Chondrocyte (in vitro differentiated cells): ENCODE measurements at regions not wholly inside any gene's neighbourhood (a gene's known extent, or its start where the extent isn't known, plus 50 kb on each side); places are given as distances from the start of the nearest gene placed in this dataset.

Experiments
- DNase-seq: peaks from one replicate; pipeline ENCODE4 v3.0.0; 2021; ENCODE audit warnings: mixed read lengths, low spot score
- H3K27ac Mint-ChIP-seq: one replicate; pipeline ENCODE4 v1.8.0; 2021; ENCODE audit warnings: mild to moderate bottlenecking, moderate library complexity, mixed read lengths; ENCODE audit not compliant: unreplicated experiment
- H3K27me3 Mint-ChIP-seq: 2 replicates; pipeline ENCODE4 v1.8.0; 2021; ENCODE audit warnings: low read depth, mixed read lengths
- H3K36me3 Mint-ChIP-seq: 2 replicates; pipeline ENCODE4 v1.8.0; 2021; ENCODE audit warnings: low read depth, mixed read lengths
- H3K4me1 Mint-ChIP-seq: 2 replicates; pipeline ENCODE4 v1.8.0; 2021; ENCODE audit warnings: low read depth, mild to moderate bottlenecking, mixed read lengths
- H3K4me3 Mint-ChIP-seq: one replicate; pipeline ENCODE4 v1.8.0; 2021; ENCODE audit warnings: mild to moderate bottlenecking, moderate library complexity, mixed read lengths; ENCODE audit not compliant: unreplicated experiment
- H3K9me3 Mint-ChIP-seq: 2 replicates; pipeline ENCODE4 v1.8.0; 2021; ENCODE audit warnings: low read depth, mixed read lengths
- CTCF ChIP-seq: fragments of 200-600 bp; sonication (generic); IDR thresholded peaks from 2 replicates; pipeline ENCODE4 v1.5.0; 2021; ENCODE audit warnings: antibody characterized with exemption, mild to moderate bottlenecking, moderate library complexity

- peaks cover 3% of the 10 kb centered on the region for H3K36me3 Mint-ChIP-seq
- no peaks in the 10 kb centered on the region for H3K27me3 Mint-ChIP-seq
- DNase-seq, result no peak
- H3K27ac Mint-ChIP-seq, result no peak overlapping the region
- no peak overlapping the region for H3K4me3 Mint-ChIP-seq
- TF ChIP-seq CTCF, result no peak
- H3K4me1 Mint-ChIP-seq, result peaks cover 10% of the 10 kb centered on the region
- H3K9me3 Mint-ChIP-seq, result no peaks in the 10 kb centered on the region
Observed at GRCh38 chr15:25512957-25513356, 74.1 kb upstream of the UBE3A start.

- Mint-ChIP-seq H3K27ac (no peak overlapping the region), H3K9me3 (no peaks in the 10 kb centered on the region), H3K36me3 (peaks cover 3% of the 10 kb centered on the region), H3K4me3 (no peak overlapping the region), H3K4me1 (peaks cover 10% of the 10 kb centered on the region), H3K27me3 (no peaks in the 10 kb centered on the region)
- no peak for DNase-seq
- TF ChIP-seq CTCF, result no peak
Observed at GRCh38 chr15:25510146-25510545, 71.3 kb upstream of the UBE3A start.

GRCh38 chr15:25509703-25510102, 70.9 kb upstream of the UBE3A start:
- Mint-ChIP-seq H3K4me3 (no peak overlapping the region), H3K27me3 (no peaks in the 10 kb centered on the region), H3K27ac (no peak overlapping the region), H3K4me1 (peaks cover 12% of the 10 kb centered on the region), H3K9me3 (no peaks in the 10 kb centered on the region), H3K36me3 (peaks cover 3% of the 10 kb centered on the region)
- DNase-seq, result no peak
- no peak for TF ChIP-seq CTCF

GRCh38 chr15:25508369-25509002, 69.7 kb upstream of the UBE3A start:
- no peak for DNase-seq
- H3K4me1 Mint-ChIP-seq, result peaks cover 22% of the 10 kb centered on the region
- no peak overlapping the region for H3K27ac Mint-ChIP-seq
- TF ChIP-seq CTCF, result peak; percentile 94
- no peak overlapping the region for H3K4me3 Mint-ChIP-seq
- peaks cover under 1% of the 10 kb centered on the region for H3K36me3 Mint-ChIP-seq
- H3K9me3 Mint-ChIP-seq, result no peaks in the 10 kb centered on the region
- no peaks in the 10 kb centered on the region for H3K27me3 Mint-ChIP-seq

- TF ChIP-seq CTCF, result no peak
- Mint-ChIP-seq H3K27me3 (no peaks in the 10 kb centered on the region), H3K4me1 (peaks cover 12% of the 10 kb centered on the region), H3K4me3 (no peak overlapping the region), H3K36me3 (no peaks in the 10 kb centered on the region), H3K9me3 (no peaks in the 10 kb centered on the region), H3K27ac (peak overlapping the region; percentile 54)
- DNase-seq, result no peak
Observed at GRCh38 chr15:25504307-25504706, 65.5 kb upstream of the UBE3A start.
